AML-193 (cell line): ENCODE measurements at regions not wholly inside any gene's neighbourhood (a gene's known extent, or its start where the extent isn't known, plus 50 kb on each side); places are given as distances from the start of the nearest gene placed in this dataset.

Source experiments
- DNase-seq, 2 experiments: peaks; one replicate each; lab custom pipeline; 2025; lab: John Stamatoyannopoulos, UW

DNA sequence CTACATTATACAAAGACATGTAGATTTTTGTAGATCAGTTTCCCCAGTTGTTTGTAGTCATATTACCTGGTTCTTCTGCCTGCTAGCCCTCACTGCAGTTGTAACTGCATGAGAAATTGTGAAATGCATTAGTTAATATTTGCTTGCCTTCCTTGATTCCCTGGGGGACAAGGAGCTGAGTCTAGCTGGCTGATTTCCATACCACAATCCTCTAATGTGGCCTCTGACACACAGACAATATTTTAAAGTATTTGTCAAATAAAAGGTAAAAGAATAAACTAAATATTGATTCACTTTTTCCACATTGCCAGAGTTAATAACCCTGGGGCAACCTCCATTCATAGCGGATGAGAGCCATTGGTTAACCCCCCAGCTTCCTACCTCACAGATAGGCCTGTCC is 128.8 kb upstream of the TMEM132C start:
- DNase-seq = no peak

GRCh38 chr12:128140551-128140950 is 126.4 kb upstream of the TMEM132C start:
- DNase-seq = no peak

GRCh38 chr12:128150961-128151360 is 116.0 kb upstream of the TMEM132C start:
- DNase-seq = no peak

- no peak for DNase-seq
Measured at GRCh38 chr12:128155571-128155970, 111.4 kb upstream of the TMEM132C start.

GRCh38 chr12:128163086-128163485 is 103.9 kb upstream of the TMEM132C start:
- no peak for DNase-seq

- DNase-seq = no peak
Measured at GRCh38 chr12:128164533-128164932, 102.4 kb upstream of the TMEM132C start.

DNA sequence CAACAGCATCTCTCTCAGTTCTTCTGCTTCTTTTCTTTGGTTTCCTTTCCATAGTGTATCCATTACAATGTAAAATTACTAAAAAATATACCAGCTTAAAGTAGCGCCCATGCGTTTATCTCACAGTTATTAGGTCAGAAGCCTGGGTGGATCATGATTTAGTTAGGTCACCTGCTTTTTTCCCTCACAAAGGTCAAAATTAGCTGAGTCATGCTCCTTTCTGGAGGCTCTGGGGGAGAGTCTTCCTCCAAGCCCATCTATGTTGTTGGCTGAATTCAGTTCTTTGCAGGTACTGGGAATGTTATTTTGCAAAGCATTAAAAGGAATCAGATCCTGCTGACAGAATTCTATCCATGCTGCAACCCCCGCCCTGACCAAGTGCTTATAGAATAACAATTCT is 101.6 kb upstream of the TMEM132C start:
- DNase-seq = no peak

DNA sequence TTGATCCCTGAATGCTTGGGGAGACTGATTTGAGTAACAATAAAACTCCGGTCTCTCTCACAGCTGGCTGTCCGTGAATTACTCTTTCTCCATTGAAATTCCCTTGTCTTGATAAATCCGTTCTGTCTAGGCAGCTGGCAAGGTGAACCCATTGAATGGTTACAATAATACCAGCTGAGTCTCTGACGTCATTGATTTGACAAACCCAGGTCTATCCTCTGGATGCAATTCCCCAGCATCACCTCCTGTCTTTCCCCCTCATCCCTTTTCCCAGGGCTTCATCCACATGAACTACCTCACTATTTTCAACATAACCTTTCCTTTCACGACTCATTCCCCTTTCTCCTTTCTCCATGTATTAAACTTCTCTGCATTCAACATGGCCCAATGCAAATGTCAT is 98.7 kb upstream of the TMEM132C start:
- no peak for DNase-seq

DNA sequence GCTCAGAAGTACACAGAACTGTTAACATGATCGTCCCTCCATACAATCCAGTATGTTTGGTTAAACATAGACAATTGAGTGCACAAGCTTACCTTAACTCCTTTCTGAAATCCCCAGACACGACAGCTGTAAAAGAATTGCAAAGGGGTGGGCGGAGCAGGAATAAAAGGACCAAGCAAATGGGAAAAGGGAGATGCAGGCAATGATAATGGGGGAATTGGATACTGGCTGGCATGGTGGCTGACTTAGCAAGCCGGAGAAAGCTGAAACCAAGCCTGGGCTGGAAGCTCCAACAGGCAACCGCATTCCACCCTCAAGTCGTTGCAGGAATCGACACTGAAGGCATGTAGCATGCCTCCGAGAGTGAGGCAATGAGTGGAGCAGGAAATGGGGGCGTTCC is 96.8 kb upstream of the TMEM132C start:
- no peak for DNase-seq

DNA sequence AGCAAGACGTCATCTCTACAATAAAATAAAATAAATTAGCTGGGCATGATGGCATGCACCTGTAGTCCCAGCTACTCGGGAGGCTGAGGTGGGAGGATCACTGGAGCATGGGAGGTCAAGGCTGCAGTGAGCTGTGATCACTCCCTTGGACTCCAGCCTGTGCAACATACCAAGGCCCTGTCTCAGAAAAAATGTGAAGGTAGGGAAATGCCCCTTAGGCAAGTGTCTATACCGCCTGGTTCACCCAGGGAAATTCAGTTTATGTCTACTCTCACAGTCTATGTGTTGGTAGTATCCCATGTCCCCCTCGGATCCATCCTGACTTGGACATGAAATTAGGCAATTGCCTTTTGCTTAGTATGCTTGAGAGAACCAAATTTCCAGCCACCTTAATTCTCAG is 88.4 kb upstream of the TMEM132C start:
- DNase-seq = no peak

DNA sequence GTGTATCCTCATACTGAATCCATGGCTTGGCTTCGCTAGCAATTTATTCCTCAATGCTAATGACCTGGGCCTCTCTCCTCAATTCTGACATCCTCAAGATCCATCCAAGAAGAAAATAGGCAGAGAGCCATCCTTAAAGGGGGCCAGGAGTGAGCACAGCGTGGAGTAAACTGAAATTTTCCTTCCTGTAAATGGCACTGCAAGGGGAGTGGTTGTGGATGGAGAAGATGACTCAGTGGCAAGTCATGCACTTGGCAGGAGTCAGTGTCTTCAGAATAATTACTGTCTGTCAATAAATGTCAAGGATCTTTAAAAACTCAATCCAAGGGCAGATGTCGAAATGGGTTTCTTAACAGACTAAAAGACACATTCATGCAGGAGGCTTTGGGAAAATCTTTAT is 88.0 kb upstream of the TMEM132C start:
- DNase-seq = no peak

- no peak for DNase-seq
Measured at GRCh38 chr12:128180166-128180565, 86.8 kb upstream of the TMEM132C start.

DNA sequence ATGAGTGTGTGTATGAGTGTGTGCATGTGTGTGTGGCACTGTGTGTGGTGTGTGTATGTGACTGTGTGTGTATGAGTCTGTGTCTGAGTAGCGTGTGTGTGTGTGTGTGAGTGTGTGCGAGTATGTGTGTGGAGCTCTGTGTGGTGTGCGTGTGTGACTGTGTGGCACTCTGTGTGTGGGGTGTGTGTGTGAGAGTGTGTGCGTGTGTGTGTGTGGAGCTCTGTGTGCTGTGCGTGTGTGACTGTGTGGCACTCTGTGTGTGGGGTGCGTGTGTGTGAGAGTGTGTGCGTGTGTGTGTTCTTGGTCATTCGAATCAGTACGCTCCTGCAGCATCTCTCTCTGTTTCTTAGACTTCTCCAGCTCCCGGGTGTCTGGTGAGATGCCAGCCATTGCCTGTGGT is 76.9 kb upstream of the TMEM132C start:
- DNase-seq = no peak

DNA sequence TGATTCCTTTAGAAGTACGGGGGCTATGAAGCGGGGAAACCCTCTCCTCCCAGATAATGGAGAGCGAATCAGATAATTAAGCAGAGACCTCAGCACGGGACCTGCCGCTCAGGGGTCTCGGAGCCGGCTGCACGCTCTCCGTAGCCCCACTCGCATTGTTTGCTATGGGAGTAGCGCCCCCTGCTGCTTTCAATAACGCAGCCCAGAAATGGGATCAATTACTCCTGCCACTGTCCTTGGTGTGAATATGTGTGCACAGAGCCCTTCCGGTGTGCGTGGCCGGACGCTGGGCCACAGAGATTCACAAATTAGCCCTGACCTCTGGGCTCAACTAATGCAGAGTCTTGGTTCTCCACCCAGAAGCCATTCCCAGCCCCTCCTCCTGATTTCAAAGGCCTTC is 76.4 kb upstream of the TMEM132C start:
- no peak for DNase-seq

- no peak for DNase-seq
Measured at GRCh38 chr12:128191380-128191779, 75.6 kb upstream of the TMEM132C start.

- DNase-seq = no peak
Measured at GRCh38 chr12:128204711-128205110, 62.3 kb upstream of the TMEM132C start.

GRCh38 chr12:128205145-128205544 is 61.8 kb upstream of the TMEM132C start:
- DNase-seq = no peak

DNA sequence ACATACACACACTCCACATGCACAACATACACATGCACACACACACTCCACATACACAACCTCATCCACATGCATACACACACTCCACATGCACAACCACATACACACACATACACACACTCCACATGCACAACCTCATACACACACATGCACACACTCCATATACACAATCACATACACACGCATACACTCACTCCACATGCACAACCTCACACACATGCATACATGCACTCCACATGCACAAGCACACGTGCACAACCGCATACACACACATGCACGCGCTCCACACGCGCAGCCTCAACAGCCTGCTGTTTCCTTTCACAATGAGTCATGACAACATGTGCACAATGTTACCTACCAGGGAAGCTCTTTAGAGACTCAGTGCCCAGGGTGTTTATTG is 61.2 kb upstream of the TMEM132C start:
- no peak for DNase-seq
